ENCODE measurements at regions not wholly inside any gene's neighbourhood (a gene's known extent, or its start where the extent isn't known, plus 50 kb on each side); places are given as distances from the start of the nearest gene placed in this dataset.
A peak's percentile ranks its signal among the peaks of the same experiment; 100 is the strongest.

- no peaks in the 10 kb centered on the region for H3K27me3 ChIP-seq
- H3K9me3 ChIP-seq, result no peaks in the 10 kb centered on the region
- no peaks in the 10 kb centered on the region for H3K36me3 ChIP-seq
- intact Hi-C loops (cut with DNase I; ENCODE audit: low total_unique reads), result loop anchor here (5.0 to 10.0 kb wide), 2 partner anchors 800 to 902 kb away; partner anchors contain the start of gene LPP
- no peak for TF ChIP-seq POLR2A (IDR thresholded peaks at IDR 0.05)
- peak in 2 of 3 donors; percentile 52 to 60 for TF ChIP-seq POLR2AphosphoS5 (IDR thresholded peaks at IDR 0.05)
- no peak for TF ChIP-seq EP300 (IDR thresholded peaks at IDR 0.05; ENCODE audit: low read depth)
- peak; percentile 88 to 96 (median 93) for TF ChIP-seq CTCF (IDR thresholded peaks at IDR 0.05)
- 16 to 18% methylated on average over 2 to 3 of the region's 3 CpGs for WGBS, 2 donors (ENCODE audit: low coverage in 1 of 2)
- peak; percentile 87 for DNase-seq
- in situ Hi-C loops (cut with MboI; ENCODE audit: low pct_ligation_motif_present in 1 of 4, low pct_unique_long_range_greater_than_20kb in 1 of 4, low sequenced_read_pairs in 3 of 4), result loop anchor here (5.0 to 25.0 kb wide), 6 partner anchors 200 to 1220 kb away; partner anchors contain the start of gene BCL6 (in 1 of the 4)
- H3K4me1 ChIP-seq, result peaks cover 2 to 22% (median 18%) of the 10 kb centered on the region in 4 donors
- peak overlapping the region in 1 of 4 donors; percentile 13 for H3K27ac ChIP-seq
- no peak overlapping the region for H3K4me3 ChIP-seq
These were observed 217.1 kb upstream of the TPRG1 start for GRCh38 chr3:188954590-188955208.

- Histone ChIP-seq H3K4me1 (peaks cover 0 to 10% (median 6%) of the 10 kb centered on the region in 4 donors), H3K9me3 (no peaks in the 10 kb centered on the region), H3K4me3 (no peak overlapping the region), H3K36me3 (no peaks in the 10 kb centered on the region), H3K27me3 (no peaks in the 10 kb centered on the region), H3K27ac (peak overlapping the region in 3 of 4 donors; percentile 9 to 52 (median 42))
- no peak for TF ChIP-seq POLR2A (IDR thresholded peaks at IDR 0.05)
- TF ChIP-seq POLR2AphosphoS5 (IDR thresholded peaks at IDR 0.05), result peak in 2 of 3 donors; percentile 14 to 43
- in situ Hi-C loops (cut with MboI; ENCODE audit: low pct_ligation_motif_present in 1 of 4, low pct_unique_long_range_greater_than_20kb in 1 of 4, low sequenced_read_pairs in 3 of 4), result loop anchor here in 3 of 4 donors (10.0 to 25.0 kb wide), 4 partner anchors 199 to 1221 kb away; partner anchors contain the start of gene BCL6 (in 1 of the 3)
- DNase-seq, result no peak
- intact Hi-C loops (cut with DNase I; ENCODE audit: low total_unique reads), result loop anchor here (10.0 kb wide), 1 partner anchor 801 kb away; the partner anchor contains the start of gene LPP
- WGBS, 2 donors (ENCODE audit: low coverage in 1 of 2), result 68 to 77% methylated on average over 4 of the region's 4 CpGs
These were observed 215.9 kb upstream of the TPRG1 start for GRCh38 chr3:188955919-188956318.

GRCh38 chr3:188956839-188957489 is 214.8 kb upstream of the TPRG1 start:
- H3K36me3 ChIP-seq, result no peaks in the 10 kb centered on the region
- TF ChIP-seq CTCF (IDR thresholded peaks at IDR 0.05) (peak; percentile 68 to 84 (median 74)), POLR2AphosphoS5 (IDR thresholded peaks at IDR 0.05) (no peak)
- H3K27ac ChIP-seq, result peak overlapping the region in 2 of 4 donors; percentile 42 to 52
- no peak for DNase-seq
- intact Hi-C loops (cut with DNase I; ENCODE audit: low total_unique reads) (loop anchor here (10.0 kb wide), 1 partner anchor 802 kb away; the partner anchor contains the start of gene LPP), in situ Hi-C loops (cut with MboI; ENCODE audit: low pct_ligation_motif_present in 1 of 4, low pct_unique_long_range_greater_than_20kb in 1 of 4, low sequenced_read_pairs in 3 of 4) (loop anchor here in 3 of 4 donors (10.0 to 25.0 kb wide), 4 partner anchors 198 to 1222 kb away; partner anchors contain the start of gene BCL6 (in 1 of the 3))
- no peak overlapping the region for H3K4me3 ChIP-seq
- WGBS, 2 donors (ENCODE audit: low coverage in 1 of 2), result 24 to 36% methylated on average over 7 to 8 of the region's 8 CpGs
- no peaks in the 10 kb centered on the region for H3K27me3 ChIP-seq
- H3K9me3 ChIP-seq, result no peaks in the 10 kb centered on the region
- H3K4me1 ChIP-seq, result peaks cover 0 to 3% (median 0%) of the 10 kb centered on the region in 4 donors

GRCh38 chr3:188959013-188959412 is 212.8 kb upstream of the TPRG1 start:
- WGBS, 2 donors (ENCODE audit: low coverage in 1 of 2), result 86 to 91% methylated on average over 1 of the region's 1 CpG
- no peak for DNase-seq
- intact Hi-C loops (cut with DNase I; ENCODE audit: low total_unique reads) (loop anchor here (10.0 kb wide), 1 partner anchor 804 kb away; the partner anchor contains the start of gene LPP), in situ Hi-C loops (cut with MboI; ENCODE audit: low pct_ligation_motif_present in 1 of 4, low pct_unique_long_range_greater_than_20kb in 1 of 4, low sequenced_read_pairs in 3 of 4) (loop anchor here in 3 of 4 donors (10.0 to 25.0 kb wide), 4 partner anchors 196 to 1224 kb away; partner anchors contain the start of gene BCL6 (in 1 of the 3))
- H3K4me1 ChIP-seq, result peaks cover 0 to 3% (median 0%) of the 10 kb centered on the region in 4 donors
- TF ChIP-seq POLR2A (IDR thresholded peaks at IDR 0.05) (no peak), CTCF (IDR thresholded peaks at IDR 0.05) (no peak), EP300 (IDR thresholded peaks at IDR 0.05; ENCODE audit: low read depth) (no peak), POLR2AphosphoS5 (IDR thresholded peaks at IDR 0.05) (no peak)
- no peak overlapping the region for H3K27ac ChIP-seq
- H3K27me3 ChIP-seq, result no peaks in the 10 kb centered on the region
- no peaks in the 10 kb centered on the region for H3K9me3 ChIP-seq
- no peak overlapping the region for H3K4me3 ChIP-seq
- H3K36me3 ChIP-seq, result no peaks in the 10 kb centered on the region
